Coronary artery (tissue), 2 donors: ENCODE measurements at regions not wholly inside any gene's neighbourhood (a gene's known extent, or its start where the extent isn't known, plus 50 kb on each side); places are given as distances from the start of the nearest gene placed in this dataset.
"Not testable (repeated sequence)": the region's sequence is repeated elsewhere in the genome, so short reads cannot be mapped to it uniquely, and the experiment has no call there.

Experiments used
- DNase-seq: peaks from one replicate; pipeline ENCODE4 v3.0.0-alpha.2; 2017; ENCODE audit warnings: low spot score
- H3K27ac ChIP-seq, 2 donors: fragments of 200-600 bp; sonication (generic); one replicate each; pipeline ENCODE4 v1.5.1; 2016 to 2019
- H3K4me3 ChIP-seq: fragments of 200-600 bp; sonication (generic); 2 replicates; pipeline ENCODE4 v1.5.1; 2016; ENCODE audit warnings: mild to moderate bottlenecking, moderate library complexity
- TF ChIP-seq, protein P1 (sequence below): fragments of 200-600 bp; sonication (generic); IDR thresholded peaks from one replicate; pipeline ENCODE4 v1.5.1; 2019; ENCODE audit warnings: antibody characterized with exemption

DNA sequence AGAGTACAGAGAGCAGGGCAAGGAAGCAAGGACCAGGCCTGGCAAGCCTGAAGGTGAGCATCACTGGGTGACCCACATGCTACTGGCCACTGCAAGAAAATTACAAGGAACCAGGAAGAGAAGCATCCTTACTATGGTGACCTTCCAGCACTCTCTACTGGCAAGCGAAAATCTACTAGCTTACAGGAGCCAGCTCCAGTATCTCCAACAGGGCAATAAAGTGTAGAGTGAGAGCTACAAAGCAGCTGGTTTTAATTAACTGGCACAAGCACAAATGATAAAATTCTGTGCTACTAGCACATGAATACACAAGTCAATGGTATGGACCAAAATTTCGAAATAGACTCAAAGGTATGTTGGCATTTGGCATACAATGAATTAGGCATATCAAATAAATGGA, 113.3 kb upstream of the CAST start:
- Histone ChIP-seq H3K27ac (no peak overlapping the region), H3K4me3 (no peak overlapping the region)
- no peak for DNase-seq
- TF ChIP-seq, protein P1, sequence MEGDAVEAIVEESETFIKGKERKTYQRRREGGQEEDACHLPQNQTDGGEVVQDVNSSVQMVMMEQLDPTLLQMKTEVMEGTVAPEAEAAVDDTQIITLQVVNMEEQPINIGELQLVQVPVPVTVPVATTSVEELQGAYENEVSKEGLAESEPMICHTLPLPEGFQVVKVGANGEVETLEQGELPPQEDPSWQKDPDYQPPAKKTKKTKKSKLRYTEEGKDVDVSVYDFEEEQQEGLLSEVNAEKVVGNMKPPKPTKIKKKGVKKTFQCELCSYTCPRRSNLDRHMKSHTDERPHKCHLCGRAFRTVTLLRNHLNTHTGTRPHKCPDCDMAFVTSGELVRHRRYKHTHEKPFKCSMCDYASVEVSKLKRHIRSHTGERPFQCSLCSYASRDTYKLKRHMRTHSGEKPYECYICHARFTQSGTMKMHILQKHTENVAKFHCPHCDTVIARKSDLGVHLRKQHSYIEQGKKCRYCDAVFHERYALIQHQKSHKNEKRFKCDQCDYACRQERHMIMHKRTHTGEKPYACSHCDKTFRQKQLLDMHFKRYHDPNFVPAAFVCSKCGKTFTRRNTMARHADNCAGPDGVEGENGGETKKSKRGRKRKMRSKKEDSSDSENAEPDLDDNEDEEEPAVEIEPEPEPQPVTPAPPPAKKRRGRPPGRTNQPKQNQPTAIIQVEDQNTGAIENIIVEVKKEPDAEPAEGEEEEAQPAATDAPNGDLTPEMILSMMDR: no peak

DNA sequence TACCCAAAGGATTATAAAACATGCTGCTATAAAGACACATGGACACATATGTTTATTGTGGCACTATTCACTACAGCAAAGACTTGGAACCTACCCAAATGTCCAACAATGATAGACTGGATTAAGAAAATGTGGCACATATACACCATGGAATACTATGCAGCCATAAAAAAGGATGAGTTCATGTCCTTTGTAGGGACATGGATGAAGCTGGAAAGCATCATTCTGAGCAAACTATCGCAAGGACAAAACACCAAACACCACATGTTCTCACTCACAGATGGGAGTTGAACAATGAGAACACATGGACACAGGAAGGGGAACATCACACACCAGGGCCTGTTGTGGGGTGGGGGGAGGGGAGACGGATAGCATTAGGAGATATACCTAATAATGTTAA, 101.3 kb upstream of the CAST start:
- H3K4me3 ChIP-seq: not testable (repeated sequence)

DNA sequence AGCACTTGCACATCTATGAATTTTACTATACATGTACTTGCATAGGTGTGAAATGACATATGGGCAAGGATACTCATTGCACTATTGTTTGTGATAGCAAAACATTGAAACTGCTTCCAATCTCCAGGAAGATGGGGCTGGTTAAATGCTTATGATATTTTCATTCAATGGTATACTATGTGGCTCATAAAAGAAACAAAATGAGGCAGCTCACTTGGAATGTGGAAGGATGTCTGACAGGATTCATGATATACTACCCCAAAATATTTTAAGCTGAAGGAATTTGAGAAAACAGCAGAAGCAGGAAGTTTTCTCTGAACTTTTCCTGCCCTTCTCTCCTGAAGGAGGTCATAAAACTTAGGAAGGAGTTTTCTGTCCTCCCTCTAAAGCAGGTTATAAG, 99.6 kb upstream of the CAST start:
- H3K4me3 ChIP-seq: no peak overlapping the region
- TF ChIP-seq, protein P1: no peak
- DNase-seq: no peak
- H3K27ac ChIP-seq: no peak overlapping the region

More for the DNA sequence above, 101.3 kb upstream of the CAST start:
- not testable (repeated sequence) for H3K27ac ChIP-seq, DNase-seq

DNA sequence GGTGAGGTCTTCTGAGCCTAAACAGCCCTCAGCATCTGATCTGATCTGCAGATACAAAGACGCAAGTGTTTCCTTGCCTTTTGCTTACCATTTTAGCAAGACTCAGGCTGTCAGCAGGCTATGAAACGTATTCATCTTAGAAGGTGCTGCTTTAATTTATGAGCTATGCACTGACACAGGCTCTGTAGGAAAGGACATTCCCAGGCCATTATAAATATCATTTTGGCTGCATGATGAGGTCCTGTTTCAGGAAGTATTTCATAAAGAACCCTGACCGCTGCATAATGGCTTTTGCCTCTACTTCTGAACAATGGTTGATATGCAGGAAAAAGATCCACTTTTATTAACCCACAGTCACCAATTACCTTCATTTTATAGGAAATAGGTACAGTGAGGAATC, 98.4 kb upstream of the CAST start:
- Histone ChIP-seq H3K4me3 (no peak overlapping the region), H3K27ac (no peak overlapping the region)
- no peak for DNase-seq
- TF ChIP-seq, protein P1: no peak

DNA sequence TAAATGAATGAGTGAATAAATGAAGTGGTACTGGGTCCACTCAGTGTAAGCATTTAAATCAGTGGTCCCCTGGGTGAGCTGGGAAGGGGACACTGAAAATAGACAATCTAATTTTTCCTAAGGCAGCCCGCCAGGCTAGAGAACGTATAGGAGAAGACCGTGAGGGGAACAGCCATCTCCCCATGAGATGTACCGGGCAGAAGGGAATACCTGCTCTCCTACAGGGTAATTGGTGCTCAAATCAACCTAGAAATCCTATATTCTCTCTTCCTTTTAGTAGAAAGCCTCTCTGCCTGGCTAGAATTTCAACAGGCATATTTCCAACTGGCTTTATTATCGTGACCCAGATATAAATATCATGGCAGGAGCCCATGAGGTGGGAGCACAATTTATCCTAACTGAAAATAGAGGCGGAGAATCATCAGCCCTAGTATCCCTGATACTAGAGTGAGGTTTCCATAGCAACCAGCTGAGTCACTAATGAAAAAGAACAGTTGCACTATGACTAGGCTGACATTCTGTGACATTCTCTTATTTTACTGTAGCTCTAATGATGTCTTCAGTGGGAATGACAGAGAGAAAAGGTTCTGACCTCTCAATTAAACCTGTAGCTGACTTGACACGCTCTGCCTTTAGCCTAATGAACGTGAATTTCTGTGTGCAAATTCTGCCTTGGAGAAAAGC, 96.5 kb upstream of the CAST start:
- Histone ChIP-seq H3K4me3 (no peak overlapping the region), H3K27ac (no peak overlapping the region)
- DNase-seq: no peak
- TF ChIP-seq, protein P1: no peak

DNA sequence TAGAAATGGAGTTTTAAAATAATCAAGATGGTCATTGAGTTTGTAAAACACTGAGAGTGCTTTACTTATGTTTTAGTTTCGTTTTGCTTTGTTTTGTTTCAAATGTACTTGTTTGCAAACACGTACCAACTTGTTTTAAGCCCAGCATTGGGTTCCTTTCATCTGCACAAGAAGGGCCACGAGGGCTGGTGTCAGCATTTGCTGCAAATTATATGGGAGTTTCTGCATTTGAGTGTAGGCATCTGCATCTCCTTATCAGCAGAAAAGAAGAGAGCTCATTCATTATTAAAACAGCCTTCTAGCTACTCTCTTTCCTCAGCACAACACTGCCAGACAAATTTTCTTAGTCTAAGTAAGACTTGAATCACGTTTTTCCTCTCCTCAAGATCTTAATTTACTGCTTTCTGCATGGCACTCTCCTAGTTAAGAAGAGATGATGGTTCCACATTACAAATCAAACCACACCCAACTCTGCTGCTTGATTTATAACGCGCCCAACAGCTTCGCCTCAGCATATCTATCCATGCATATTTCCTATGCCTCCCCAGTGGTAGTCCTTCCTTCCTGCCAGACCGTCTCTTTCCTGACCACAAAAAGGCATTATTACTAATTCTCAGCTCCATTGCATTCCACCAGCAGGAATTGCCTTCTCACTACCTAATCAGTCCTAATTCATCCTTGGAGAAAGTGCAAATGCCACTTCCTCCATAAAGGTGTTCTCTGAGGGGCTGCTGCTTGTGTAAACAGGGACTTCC, 95.2 kb upstream of the CAST start:
- DNase-seq: no peak
- Histone ChIP-seq H3K27ac (no peak overlapping the region), H3K4me3 (no peak overlapping the region)
- TF ChIP-seq, protein P1: no peak

DNA sequence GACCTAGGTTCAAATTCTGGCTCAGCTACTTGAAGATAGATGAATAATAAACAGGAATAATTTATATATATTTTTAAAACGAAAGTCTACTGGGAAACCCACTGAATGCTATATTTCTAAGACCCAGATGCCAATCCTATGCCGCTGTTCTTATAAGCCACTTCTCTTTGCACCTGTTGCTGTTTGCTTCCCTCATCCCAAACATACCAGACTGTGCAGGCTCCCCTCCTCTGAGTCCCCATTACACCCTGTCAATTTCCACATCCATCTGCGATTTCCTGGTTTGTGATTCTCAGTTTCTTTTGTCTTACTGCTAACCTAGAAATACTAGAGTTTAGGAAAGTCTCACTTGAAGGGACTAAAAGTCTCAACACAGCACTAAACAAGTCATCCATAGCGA, 92.8 kb upstream of the CAST start:
- Histone ChIP-seq H3K4me3 (no peak overlapping the region), H3K27ac (no peak overlapping the region)
- DNase-seq: no peak
- TF ChIP-seq, protein P1: no peak
